Ureter (tissue), 1 donor: ENCODE measurements at regions not wholly inside any gene's neighbourhood (a gene's known extent, or its start where the extent isn't known, plus 50 kb on each side); places are given as distances from the start of the nearest gene placed in this dataset.

Experiments
- DNase-seq: peaks from one replicate; pipeline ENCODE4 v3.0.0-alpha.2; 2020; ENCODE audit warnings: low spot score
- donor health status: DM: yes; HTN: yes; CAD: no.

- DNase-seq: no peak
Observed at GRCh38 chr22:49158741-49159564, 668.7 kb downstream of the BRD1 start.

- no peak for DNase-seq
Observed at GRCh38 chr22:49157529-49158339, 669.9 kb downstream of the BRD1 start.

- DNase-seq: no peak
Observed at GRCh38 chr22:49156662-49157285, 670.9 kb downstream of the BRD1 start.

- DNase-seq: no peak
Observed at GRCh38 chr22:49155770-49156580, 671.7 kb downstream of the BRD1 start.

GRCh38 chr22:49155039-49155769 is 672.5 kb downstream of the BRD1 start:
- no peak for DNase-seq

- no peak for DNase-seq
Observed at GRCh38 chr22:49154433-49154832, 673.2 kb downstream of the BRD1 start.

GRCh38 chr22:49153921-49154320 is 673.8 kb downstream of the BRD1 start:
- no peak for DNase-seq

GRCh38 chr22:49152939-49153770 is 674.5 kb downstream of the BRD1 start:
- no peak for DNase-seq

- DNase-seq: no peak
Observed at GRCh38 chr22:49152127-49152938, 675.3 kb downstream of the BRD1 start.

GRCh38 chr22:49151256-49152126 is 676.2 kb downstream of the BRD1 start:
- no peak for DNase-seq

- DNase-seq: no peak
Observed at GRCh38 chr22:49150801-49151221, 676.9 kb downstream of the BRD1 start.

- no peak for DNase-seq
Observed at GRCh38 chr22:49149721-49150608, 677.7 kb downstream of the BRD1 start.

GRCh38 chr22:49148895-49149418 is 678.7 kb downstream of the BRD1 start:
- no peak for DNase-seq

GRCh38 chr22:49147617-49148175 is 680.0 kb downstream of the BRD1 start:
- no peak for DNase-seq

- DNase-seq: no peak
Observed at GRCh38 chr22:49147171-49147570, 680.5 kb downstream of the BRD1 start.

GRCh38 chr22:49146511-49146910 is 681.2 kb downstream of the BRD1 start:
- no peak for DNase-seq

- DNase-seq: no peak
Observed at GRCh38 chr22:49143812-49144211, 683.9 kb downstream of the BRD1 start.
